T-helper 2 cell treated with Interferon-gamma antibody and Interleukin-4, amounts not matched to agents 100 ng/mL and 5 ng/mL, for 36 hours (primary cell): ENCODE measurements at regions not wholly inside any gene's neighbourhood (a gene's known extent, or its start where the extent isn't known, plus 50 kb on each side); places are given as distances from the start of the nearest gene placed in this dataset.
"Not testable (repeated sequence)": the region's sequence is repeated elsewhere in the genome, so short reads cannot be mapped to it uniquely, and the experiment has no call there.

Experiments used
- intact Hi-C: fragments of 100-400 bp; cut with micrococcal nuclease; formaldehyde crosslinking; loops from one replicate; pipeline ENCODE4 v1.15.1; 2023

DNA sequence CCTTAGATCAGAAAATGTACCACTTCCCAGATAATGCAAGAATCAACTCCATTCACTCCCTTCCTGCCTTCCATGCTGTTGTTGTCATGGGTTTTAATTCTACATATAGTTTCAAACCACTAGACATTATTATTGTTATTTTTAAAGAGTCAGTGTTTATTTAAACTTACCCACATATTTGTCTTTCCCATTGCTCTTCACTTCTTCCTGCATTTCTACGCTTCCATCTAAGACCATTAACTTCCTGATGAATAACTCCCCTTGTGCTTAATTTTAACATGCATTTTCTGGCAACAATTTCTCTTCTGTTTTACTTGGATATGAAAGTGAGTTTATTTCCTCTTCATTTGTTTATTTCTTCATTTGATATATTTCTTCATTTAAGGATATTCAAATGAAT, 127.1 kb upstream of the FHIT start:
- intact Hi-C loops, result no loop called here

DNA sequence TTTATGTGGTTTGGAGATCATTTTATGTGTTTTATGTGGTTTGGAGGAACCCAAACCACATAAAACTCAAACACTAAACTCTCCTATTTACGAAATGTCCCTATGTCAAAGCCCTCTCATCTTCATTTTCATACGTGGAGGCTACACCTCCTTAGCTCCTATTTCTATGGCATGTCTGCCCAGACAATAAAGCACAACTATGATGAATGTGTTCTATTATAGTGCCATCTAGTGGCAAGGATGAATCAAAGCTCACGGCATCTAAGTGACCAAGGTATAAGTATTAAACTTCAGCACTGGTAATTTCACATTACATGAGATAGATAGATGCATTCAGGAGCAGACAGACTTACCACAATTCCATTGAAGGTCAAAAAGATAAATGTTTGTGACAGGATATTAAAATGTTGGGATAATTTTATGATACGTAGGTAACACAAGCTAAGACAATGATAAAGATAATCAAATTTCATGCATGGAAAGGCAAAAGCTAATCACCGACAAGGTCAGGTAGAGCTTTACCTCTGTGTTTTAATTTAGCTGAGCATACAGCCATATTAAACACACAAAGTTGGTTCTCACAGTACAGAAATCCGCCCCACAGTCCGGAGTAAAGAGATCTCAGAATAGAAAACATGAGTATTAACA, 130.6 kb upstream of the FHIT start:
- intact Hi-C loops, result loop anchor here (5.0 kb wide), 1 partner anchor 1805 kb away; no protein-coding TSS in a partner anchor

DNA sequence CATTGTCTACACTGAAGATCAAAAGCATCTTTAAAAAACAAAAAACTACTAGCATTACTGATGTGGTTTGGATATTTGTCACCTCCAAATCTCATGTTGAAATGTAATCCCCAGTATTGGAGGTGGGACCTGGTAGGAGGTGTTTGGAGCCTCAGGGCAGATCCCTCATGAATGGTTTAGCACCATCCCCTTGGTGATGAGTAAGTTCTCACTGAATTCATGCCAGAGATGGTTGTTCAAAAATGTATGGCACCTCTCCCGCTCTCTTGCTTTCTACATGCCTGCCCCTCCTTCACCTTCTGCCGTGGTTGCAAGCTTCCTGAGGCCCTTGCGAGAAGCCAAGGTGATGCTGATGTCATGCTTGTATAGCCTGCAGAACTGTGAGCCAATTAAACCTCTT, 136.6 kb upstream of the FHIT start:
- intact Hi-C loops, result no loop called here

DNA sequence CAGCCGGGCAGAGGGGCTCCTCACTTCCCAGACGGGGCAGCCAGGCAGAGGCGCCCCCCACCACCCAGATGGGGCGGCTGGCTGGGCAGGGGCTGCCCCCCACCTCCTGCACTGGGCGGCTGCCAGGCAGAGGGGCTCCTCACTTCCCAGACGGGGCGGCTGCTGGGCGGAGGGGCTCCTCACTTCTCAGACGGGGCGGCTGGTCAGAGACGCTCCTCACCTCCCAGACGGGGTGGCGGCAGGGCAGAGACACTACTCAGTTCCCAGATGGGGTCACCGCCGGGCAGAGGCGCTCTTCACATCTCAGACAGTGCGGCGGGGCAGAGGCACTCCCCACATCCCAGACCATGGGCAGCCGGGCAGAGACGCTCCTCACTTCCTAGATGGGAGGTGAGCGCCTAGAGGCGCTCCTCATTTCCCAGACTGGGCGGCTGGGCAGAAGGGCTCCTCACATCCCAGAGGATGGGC, 142.3 kb upstream of the FHIT start:
- intact Hi-C loops, result not testable (repeated sequence)

DNA sequence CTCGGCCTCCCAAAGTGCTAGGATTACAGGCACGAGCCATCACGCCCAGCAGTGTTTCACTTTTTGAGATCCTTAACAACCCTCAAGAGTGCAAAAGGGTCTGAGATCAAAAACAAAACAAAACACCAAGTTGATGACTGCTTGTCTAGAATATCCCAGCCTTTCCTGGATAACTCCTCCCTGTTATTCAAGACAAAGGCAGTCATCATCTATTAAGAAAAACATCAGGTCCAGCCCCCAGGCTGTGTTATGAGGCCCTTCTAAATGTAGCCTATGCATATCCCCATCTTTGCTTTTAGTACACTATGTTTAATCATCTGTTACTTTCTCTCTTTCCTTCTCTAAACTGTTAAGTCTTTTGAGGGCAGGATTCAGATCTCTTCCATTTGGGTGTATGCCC, 150.1 kb upstream of the FHIT start:
- intact Hi-C loops, result no loop called here

DNA sequence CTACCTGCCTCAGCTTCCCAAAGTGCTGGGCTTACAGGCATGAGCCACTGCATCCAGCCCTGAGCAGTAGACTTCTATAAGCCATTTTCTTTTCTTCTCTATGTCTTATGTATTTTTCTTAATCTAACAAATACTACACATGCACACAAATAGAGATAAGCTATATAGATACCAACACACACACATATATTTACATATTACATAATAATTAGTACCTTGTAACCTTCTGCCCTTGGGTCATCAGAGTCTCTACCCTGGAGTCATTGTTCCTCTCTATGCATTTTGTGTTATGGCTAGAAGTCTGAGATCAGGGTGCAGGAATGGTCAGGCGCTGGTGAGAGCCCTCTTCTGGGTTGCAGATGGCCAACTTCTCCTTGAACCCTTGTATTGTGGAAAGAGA, 154.0 kb upstream of the PTPRG start:
- intact Hi-C loops, result no loop called here

DNA sequence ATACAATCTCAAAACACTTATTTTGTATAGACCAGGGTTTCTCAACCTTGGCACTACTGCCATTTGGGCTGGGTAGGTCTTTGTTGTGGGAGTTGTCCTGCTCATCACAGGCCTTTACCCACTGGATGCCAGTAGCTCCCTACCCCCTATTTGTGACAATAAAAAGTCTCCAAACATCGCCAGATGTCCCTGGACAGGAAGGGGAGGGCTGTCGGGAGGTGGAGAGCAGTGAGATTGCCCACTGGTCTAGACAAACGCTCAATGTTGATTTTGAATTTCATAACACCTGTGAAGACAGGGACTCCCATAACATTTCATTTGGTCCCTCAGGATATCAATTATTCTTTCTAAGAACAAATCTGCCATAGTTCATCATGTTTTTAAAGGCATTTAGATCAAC, 151.7 kb upstream of the PTPRG start:
- intact Hi-C loops, result no loop called here

DNA sequence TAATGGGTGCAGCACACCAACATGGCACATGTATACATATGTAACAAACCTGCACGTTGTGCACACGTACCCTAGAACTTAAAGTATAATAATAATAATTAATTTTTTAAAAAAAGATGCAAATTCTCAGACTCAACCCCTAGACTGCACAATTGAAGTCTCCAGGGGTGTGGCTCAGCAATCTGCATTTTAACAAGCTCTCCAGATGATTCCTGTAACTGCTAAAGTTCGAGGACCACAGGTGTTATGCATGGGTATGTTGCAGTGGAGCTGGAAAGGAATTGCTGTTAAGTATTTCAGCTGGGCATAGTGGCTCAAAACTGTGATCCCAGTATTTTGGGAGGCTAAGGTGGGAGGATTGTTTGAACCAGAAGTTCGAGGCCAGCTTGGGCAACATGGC, 151.0 kb upstream of the PTPRG start:
- intact Hi-C loops, result not testable (repeated sequence)

DNA sequence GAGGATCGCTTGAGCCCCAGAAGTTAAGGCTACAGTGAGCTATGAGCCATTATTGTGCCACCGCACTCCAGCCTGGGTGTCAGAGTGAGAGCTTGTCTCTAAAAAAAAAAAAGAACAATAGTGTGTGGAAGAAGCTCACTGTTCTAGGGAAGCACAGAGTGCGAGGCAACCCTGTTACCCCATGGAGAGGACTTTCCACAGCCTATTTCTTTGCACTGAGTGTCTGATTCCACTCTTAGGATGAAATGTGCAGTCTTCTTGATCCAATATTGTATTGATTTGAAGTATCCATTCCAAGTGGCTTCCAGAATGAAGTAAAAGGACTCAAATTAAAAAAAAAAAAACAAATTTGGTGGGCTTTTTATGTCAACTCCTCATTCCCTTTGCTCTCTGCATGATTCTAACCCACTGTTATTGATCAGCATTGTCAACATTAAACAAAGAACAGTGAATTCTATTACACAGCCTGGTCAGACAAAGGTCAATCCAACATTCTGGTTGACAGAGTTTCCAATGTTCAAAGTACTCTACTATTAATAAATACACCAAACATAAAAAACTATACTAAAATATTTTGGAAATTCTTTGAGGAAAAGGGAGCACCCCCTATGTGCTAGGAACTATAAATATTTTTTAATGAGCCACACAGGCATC, 150.2 kb upstream of the PTPRG start:
- intact Hi-C loops, result no loop called here

DNA sequence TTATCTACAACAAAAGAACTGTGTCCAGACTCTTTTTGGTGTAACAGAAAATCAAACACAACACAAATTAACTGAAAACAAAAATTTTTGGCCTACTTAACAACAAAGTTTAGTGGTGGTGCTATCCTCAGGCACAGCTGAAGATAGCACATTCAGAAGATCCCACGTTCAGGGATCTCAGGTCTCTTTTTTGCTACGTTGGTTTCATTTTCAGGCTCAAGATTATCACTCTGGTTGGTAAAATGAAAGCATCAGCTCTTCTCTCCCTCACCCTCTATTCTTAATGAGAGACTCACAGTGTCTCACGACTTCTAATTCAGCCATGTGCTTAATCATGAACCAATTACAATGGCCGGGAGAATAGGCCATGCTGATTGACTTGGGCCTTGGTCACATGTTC, 146.9 kb upstream of the PTPRG start:
- intact Hi-C loops, result no loop called here

DNA sequence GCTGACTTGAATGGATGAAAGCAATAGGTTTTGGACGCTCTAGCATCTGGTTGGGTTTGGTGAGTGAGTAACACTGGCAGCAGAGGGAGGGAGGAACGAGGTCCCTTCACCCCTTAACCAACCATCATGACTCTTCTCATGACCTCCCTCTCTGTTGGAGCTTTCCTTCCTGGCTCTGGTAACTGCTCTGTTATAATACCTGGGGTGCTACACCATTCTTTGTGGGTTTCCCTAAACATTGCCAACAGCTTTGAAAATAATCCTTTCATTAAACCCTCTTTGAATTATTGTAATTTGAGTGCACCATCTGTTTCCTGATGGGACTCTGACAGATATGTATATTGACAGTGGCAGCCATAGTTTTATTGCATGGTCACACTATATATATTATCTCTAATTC, 146.2 kb upstream of the PTPRG start:
- intact Hi-C loops, result no loop called here

DNA sequence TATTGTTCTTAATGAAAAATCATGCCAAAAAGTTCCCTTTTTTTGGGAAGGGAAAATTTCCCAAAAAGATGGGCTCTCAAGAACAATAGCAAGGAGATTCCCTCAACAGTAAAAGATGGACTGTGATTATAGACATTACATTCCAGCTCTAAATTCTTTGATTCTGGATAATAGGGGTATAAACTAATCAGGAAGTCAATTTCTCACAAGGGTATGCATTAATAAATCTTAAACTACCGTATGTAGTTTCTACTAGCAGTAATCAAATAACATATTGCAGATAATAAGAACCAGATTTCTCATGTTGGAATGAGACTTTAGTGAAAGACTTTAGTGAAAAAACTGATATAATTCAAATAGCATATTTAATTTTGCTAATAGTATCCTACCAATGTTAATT, 144.8 kb upstream of the PTPRG start:
- intact Hi-C loops, result no loop called here

DNA sequence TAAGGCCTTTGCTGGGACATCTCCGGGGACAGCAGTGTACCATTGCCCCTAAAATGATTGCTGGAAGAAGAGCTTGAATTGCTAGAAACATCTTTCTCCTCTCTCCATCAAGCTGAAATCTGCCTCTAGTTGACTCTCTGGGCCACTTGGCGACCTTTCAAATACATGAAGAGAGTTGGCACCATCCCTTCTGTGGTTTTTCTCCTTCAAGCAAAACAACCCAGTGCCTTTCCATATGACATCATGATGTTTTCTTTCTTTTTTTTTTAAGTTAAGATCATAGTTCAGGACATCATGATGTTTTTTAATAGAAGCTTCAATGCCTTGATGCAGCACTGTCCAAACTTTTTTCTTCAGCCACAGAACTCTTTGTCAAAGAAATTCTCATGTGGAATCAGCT, 144.0 kb upstream of the PTPRG start:
- intact Hi-C loops, result no loop called here

DNA sequence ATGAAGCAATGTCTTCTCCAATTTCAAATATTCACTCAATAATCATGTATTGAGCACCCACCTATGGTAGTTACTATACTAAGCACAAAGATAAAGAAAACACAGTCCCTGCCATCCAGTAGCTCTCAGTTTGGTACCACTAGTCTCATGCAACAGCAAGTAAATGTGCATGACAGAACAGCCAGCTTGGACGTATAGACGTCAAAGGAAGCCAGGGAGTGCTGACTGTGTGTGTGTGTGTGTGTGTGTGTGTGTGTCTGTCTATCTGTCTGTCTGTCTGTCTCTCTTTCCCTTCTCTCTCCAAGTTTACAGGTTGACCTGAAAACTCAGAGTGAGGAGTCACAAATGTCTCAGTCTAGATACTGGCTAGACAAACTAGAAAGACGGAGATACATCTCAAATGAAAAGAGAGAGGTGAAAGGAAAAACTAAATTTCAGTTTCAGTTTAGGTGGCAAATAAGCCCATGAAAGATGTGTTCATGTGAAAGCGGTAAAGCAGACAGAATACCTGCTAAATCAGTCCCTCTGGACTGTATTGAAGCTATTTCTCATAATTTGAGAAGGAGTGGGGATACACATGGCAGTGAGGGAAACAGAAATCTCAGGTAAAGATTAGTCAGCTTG, 141.1 kb upstream of the PTPRG start:
- intact Hi-C loops, result no loop called here

DNA sequence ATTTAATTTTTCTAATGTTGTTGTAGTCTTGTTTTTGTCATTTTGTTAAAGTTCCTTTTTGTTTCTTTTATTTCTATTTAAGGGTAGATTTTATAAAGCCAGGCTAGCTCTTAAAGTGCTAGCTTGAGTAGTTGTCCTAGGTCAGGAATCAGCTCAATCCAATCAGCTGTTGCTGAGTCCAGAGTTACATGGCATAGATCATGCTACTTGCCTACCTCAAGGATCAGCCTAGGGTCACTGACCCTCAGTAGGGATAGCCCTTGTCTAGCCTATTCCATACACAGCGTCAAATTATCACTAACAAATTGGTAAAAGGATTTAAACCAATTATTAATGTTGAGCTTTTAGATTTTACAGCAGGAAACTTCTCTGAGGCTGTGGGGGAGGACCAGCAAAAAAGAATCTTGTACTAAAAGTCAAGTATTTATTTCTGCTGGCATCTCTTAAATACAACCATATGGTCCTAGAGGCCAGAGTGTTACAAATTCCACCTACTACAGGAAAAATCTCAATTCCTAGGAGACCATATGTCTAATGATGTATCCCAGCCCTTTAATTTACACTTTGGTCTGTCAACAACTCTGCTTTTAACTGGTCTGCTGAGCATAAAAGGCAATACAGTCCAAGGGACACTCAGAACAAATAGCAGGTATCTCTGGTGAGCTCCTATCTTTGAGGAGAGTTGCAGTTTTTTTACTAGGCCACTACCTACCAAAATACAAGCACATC, 138.3 kb upstream of the PTPRG start:
- intact Hi-C loops, result no loop called here

DNA sequence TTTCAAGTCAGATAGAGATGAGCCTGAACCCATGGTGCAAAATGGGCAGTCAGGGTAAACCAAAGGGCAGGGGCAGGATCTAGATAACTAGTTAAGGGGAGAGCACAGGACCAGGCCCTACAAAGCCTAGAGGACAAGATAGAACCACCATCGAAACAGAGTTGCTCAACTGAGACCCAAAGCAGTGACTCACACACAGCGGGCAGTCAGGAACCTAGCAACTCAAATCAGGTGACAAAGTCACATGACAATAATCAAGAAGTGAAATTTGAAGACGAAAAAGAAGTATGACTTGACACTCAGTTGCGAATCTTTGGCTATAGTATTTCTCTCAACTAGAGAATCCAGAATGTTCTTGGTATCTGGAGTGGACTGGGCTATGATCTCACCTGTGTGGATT, 136.0 kb upstream of the PTPRG start:
- intact Hi-C loops, result no loop called here

DNA sequence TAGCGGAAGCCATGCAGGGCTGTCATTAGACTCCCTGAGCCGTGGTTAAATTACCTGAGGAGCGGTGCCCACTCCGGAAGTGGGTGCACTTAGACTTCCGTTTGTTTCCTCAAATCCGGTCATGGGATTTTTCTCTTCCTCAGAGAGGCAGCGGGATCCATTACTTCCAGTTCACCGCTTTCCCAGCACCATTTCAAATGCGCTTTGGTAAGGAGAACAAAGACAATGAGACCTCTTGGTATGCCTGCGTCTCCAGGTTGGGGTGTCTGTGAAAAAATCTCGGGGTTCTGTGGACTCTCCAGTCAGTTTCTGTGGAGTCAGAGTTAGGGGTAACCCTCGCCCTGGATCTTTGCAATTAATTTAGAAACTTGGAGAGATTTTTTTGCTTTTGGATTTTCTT, 132.3 kb upstream of the PTPRG start:
- intact Hi-C loops, result no loop called here

DNA sequence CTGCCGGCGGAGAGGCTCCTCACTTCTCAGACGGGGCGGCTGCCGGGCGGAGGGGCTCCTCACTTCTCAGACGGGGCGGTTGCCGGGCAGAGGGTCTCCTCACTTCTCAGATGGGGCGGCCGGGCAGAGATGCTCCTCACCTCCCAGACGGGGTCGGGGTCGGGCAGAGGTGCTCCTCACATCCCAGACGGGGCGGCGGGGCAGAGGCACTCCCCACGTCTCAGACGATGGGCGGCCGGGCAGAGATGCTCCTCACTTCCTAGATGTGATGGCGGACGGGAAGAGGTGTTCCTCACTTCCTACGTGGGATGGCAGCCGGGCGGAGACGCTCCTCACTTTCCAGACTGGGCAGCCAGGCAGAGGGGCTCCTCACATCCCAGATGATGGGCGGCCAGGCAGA, 126.5 kb upstream of the PTPRG start:
- intact Hi-C loops, result not testable (repeated sequence)

DNA sequence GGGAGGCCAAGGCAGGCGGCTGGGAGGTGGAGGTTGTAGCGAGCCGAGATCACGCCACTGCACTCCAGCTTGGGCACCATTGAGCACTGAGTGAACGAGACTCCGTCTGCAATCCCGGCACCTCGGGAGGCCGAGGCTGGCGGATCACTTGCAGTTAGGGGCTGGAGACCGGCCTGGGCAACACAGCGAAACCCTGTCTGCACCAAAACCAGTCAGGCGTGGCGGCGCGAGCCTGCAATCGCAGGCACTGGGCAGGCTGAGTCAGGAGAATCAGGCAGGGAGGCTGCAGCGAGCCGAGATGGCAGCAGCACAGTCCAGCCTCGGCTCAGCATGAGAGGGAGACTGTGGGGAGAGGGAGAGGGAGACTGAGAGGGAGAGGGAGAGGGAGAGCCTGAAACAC, 126.0 kb upstream of the PTPRG start:
- intact Hi-C loops, result not testable (repeated sequence)

DNA sequence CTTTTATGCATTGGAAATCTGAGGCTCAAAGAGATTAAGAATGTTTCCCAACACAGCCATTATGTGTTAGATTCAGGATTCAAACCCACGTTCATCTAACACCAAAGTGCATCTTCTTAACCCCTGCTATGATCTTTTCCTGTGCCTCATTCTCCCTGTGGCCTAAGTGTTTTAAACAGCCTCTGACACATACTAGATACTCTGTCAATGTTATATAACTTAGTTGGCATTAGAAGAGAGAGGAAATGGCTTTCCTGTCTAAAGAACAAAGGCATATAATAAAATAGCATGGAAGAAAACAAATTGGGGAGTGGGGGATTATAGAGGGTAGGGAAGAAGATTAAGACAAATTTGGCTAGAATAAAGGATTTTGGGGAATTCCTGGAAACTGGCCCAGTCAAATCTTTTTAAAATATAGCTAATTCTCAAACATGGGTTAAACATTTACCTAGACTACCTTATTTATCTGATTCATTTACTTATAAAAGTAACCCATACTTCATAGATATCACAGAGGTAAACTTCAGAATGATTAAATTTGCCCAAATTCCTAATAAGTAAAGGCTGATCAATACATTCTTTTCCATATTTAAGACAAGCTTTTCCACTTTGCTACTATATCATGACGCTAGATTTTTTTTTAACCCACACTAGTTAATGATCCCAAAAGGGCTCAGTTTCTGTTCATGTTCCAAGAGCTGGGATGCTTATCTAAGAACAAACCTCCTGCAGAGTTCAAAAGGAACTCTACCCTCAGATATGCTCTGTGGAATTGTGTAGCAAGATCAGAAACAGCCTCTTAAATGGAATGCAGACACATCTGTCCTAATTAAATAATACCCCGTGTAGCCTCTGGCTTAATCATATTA, 122.9 kb upstream of the PTPRG start:
- intact Hi-C loops, result no loop called here

DNA sequence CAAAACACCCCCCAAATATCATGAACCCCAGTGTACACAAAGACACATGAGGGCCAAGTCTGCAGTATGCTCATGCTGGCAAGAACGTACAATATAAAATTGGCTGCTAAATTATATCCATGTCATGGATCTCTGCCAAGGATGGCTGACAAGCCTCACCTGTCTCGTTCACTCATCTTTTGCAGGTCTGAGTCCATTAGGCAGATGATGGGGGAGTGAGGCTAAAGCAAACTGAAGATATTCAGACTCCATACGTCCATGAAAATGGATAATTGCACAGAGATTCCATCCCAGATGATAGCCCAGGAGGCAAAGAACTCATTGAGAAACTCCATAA, 122.3 kb upstream of the PTPRG start:
- intact Hi-C loops, result no loop called here
